HEK293T (cell line): ENCODE measurements at regions not wholly inside any gene's neighbourhood (a gene's known extent, or its start where the extent isn't known, plus 50 kb on each side); places are given as distances from the start of the nearest gene placed in this dataset.

Experiments
- ARNT ChIP-seq: fragments of 450-650 bp; IDR thresholded peaks from 2 replicates; pipeline ENCODE4 v1.6.1; 2017; ENCODE audit warnings: mild to moderate bottlenecking
- BHLHE40 ChIP-seq: fragments of 450-650 bp; IDR thresholded peaks from 2 replicates; pipeline ENCODE4 v1.6.1; 2016; ENCODE audit warnings: mild to moderate bottlenecking, moderate library complexity, borderline replicate concordance
- FOXA1 ChIP-seq: fragments of 450-650 bp; IDR thresholded peaks from 2 replicates; pipeline ENCODE4 v1.6.1; 2016; ENCODE audit warnings: mild to moderate bottlenecking
- FOXK2 ChIP-seq: fragments of 450-650 bp; IDR thresholded peaks from 2 replicates; pipeline ENCODE4 v1.6.1; 2016; ENCODE audit warnings: mild to moderate bottlenecking
- FOXM1 ChIP-seq: fragments of 450-650 bp; IDR thresholded peaks from 2 replicates; pipeline ENCODE4 v1.6.1; 2017; ENCODE audit warnings: mild to moderate bottlenecking, borderline replicate concordance
- HDGF ChIP-seq: fragments of 450-650 bp; IDR thresholded peaks from 2 replicates; pipeline ENCODE4 v1.6.1; 2017; ENCODE audit warnings: antibody characterized with exemption, borderline replicate concordance
- NFRKB ChIP-seq: fragments of 450-650 bp; IDR thresholded peaks from 2 replicates; pipeline ENCODE4 v1.6.1; 2016; ENCODE audit warnings: mild to moderate bottlenecking, moderate library complexity
- SP1 ChIP-seq: fragments of 450-650 bp; IDR thresholded peaks from 2 replicates; pipeline ENCODE4 v1.6.1; 2017
- TARDBP ChIP-seq: fragments of 450-650 bp; IDR thresholded peaks from 2 replicates; pipeline ENCODE4 v1.6.1; 2016
- ZNF384 ChIP-seq: fragments of 450-650 bp; IDR thresholded peaks from 2 replicates; pipeline ENCODE4 v1.6.1; 2016
- TF ChIP-seq, protein P1 (sequence below): fragments of 450-650 bp; IDR thresholded peaks from 2 replicates; pipeline ENCODE4 v1.6.1; 2016

DNA sequence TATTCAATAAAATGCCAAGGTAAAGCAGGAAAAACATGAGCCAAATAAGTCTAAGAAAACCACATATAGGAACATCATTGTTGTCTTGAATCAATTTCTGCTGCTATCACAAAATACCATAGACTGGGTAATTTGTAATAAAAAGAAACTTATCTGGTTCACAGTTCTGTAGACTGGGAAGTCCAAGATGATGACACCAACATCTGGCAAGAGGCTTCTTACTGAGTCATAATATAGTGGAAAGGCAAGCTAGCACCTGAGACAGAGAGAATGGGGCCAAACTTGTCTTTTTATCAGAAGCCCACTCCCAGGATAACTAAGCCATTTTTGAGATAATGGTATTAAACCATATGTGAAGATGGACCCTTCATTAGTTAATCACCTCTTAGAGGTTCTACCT, 975.9 kb downstream of the FLRT2 start:
- TF ChIP-seq ZNF384 (no peak), HDGF (no peak), TARDBP (no peak), BHLHE40 (no peak), ARNT (no peak), FOXM1 (no peak), NFRKB (no peak), SP1 (no peak), FOXK2 (no peak), FOXA1 (no peak)
- TF ChIP-seq, protein P1, sequence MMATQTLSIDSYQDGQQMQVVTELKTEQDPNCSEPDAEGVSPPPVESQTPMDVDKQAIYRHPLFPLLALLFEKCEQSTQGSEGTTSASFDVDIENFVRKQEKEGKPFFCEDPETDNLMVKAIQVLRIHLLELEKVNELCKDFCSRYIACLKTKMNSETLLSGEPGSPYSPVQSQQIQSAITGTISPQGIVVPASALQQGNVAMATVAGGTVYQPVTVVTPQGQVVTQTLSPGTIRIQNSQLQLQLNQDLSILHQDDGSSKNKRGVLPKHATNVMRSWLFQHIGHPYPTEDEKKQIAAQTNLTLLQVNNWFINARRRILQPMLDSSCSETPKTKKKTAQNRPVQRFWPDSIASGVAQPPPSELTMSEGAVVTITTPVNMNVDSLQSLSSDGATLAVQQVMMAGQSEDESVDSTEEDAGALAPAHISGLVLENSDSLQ: no peak
